NCI-H2227 treated with DMSO at 0.1 percent for 48 hours (cell line): ENCODE measurements at regions not wholly inside any gene's neighbourhood (a gene's known extent, or its start where the extent isn't known, plus 50 kb on each side); places are given as distances from the start of the nearest gene placed in this dataset.

Experiments
- DNase-seq: peaks from one replicate; lab custom pipeline; 2025; lab: John Stamatoyannopoulos, UW

GRCh38 chr18:56083523-56084287 is 495.7 kb upstream of the TCF4 start:
- DNase-seq = peak; percentile 38

DNA sequence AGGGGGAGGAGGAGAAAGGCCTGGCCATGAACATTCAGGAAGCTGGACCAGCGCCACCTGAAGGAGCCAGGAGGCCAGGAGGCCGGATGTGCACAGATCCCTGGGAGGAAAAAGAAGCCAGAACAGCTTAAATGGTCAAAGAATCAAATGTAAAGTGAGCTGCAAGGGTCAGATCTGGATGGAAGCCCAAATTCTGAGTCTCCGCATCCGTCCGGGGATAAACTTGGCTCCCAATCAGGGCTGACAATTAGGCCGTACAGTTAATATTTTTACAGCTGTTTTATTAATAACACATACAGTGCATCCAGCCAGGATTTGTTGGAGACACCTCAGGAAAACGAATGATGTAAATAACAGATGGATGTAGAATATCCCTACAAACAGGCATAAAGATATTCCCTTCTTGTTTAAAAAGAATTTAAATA is 495.1 kb upstream of the TCF4 start:
- DNase-seq = no peak

GRCh38 chr18:56076723-56077122 is 488.7 kb upstream of the TCF4 start:
- DNase-seq = no peak

- DNase-seq = no peak
Observed at GRCh38 chr18:56068701-56069100, 480.7 kb upstream of the TCF4 start.

DNA sequence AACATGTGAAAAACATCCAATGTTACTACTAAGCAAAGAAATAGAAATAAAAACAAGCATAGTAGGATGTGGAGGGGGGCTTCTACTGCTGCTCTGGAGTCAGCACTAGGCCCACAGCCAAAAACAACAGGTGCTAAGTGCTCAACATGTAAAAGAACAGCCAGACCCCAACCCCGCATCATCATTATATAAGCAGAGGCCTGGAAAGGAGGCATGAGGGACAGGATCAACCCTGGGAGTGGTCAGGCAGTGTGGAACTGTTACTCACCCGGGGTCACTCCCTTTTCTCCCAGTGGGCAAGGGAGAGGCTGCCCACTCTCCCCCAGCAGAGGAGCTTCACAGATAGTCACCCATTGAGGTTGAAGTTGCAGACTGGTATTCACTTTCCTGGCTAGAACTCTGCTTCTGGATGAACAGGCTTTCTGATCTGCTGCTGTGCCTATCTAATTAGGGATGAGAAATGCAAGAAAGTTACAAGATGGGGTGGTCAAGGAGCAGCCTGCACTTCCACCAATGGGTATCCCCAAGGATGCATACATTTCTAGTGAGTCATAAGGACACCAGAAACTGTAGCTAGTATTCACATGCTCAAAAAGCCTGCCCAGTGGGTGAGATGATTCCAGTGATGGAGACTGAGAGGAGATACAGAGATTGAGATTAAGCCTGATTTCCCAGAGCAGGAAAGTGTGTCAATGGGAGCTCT is 480.1 kb upstream of the TCF4 start:
- DNase-seq = no peak

GRCh38 chr18:56067214-56067894 is 479.4 kb upstream of the TCF4 start:
- no peak for DNase-seq

GRCh38 chr18:56066524-56067213 is 478.7 kb upstream of the TCF4 start:
- no peak for DNase-seq

DNA sequence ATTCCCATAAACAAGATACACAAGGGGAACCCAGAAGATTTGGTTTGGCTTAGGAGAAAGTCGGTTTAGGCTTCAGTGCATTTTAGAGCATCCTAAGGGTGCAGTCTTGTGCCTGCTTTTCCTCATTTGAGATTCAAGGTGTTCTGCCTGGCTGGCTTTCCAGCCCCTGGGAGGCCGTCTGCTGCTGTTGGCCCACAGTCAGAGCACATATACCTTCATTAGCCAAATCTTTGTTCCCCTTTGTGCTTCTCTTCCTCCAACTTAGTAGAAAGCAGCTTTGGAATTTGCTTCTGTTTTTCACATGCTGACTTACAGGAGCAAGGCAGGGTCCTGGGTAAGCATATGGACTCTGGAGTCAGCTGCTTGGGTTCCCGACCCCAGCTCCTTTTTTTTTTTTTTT is 477.1 kb upstream of the TCF4 start:
- DNase-seq = no peak

DNA sequence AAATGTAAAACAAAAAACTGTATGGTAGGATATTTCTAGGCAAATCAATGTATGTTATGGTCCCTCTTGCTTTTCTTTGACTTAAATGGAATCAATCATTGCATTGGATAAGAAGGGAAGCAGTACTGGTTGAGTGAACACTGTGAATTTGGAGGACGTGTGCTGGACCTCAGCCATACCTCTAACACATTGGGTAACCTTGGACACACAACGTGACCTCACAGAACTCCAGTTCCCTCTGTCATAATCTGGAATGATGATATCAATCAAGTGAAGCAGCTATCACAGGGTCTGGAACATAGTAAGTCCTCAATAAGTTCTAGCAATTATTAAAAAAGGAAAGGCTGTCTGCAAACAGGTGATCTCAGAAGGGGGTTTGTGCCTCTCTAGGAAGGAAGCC is 474.9 kb upstream of the TCF4 start:
- DNase-seq = no peak

GRCh38 chr18:56060967-56061541 is 473.1 kb upstream of the TCF4 start:
- DNase-seq = no peak

- no peak for DNase-seq
Observed at GRCh38 chr18:56052202-56052601, 464.2 kb upstream of the TCF4 start.

DNA sequence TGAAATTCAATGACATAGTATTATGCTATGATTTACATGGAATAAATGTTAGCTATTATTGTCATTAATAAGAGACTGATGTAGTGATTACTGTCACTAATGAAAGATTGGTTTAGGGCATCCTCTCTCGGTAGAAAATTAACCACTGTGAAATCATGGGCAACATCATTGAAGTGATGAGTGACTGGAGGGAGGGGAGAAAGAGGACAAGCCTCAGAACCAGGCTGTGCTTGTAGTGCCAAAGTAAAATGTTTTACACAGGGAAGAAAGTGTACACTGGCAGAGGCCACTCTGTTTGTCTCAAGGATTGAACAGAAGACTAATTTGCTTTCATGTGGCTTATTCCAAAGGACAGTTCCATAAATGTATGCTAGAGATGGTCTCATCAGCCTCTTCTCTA is 456.2 kb upstream of the TCF4 start:
- DNase-seq = no peak

- DNase-seq = no peak
Observed at GRCh38 chr18:56043641-56044061, 455.7 kb upstream of the TCF4 start.

GRCh38 chr18:56042915-56043536 is 455.0 kb upstream of the TCF4 start:
- no peak for DNase-seq

DNA sequence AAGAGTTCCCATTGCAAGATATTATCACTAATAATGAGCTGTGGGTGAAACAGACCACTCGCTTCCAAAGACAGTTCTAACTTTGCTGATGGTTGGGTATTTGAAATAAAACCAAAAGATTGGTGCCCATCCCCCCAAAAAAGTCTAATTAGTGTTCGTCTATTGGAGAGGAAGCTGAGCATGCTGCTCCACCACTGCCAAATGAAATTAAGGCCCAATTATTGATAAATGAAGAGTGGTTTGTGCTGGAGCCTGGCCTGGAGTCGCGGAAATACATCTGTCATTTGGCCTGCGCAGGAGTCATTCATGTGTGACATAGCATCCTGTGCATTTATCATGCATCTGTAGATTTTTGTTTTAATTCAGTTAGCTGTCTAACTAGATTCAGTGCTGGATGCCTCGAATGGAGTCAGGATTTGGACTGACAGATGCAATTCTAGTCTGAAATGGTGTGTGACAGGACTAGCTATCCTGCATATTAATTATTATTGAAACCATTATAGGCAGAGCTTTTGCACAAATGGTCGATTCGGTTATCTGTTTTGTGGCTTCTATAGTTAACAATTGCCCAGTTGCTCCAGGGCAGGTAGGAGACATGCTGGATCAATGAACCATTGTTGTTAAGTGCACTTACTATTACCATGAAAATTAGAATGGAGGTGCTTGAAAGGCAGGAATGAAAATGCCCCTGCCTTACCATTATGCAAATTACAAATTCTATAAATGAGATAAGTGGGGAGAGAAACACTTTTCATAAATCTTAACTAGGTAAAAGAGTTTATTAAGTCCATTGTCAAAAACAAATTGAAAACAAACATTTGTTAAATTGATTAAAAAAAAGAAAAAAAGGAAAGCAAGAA is 450.4 kb upstream of the TCF4 start:
- no peak for DNase-seq

GRCh38 chr18:56036741-56037140 is 448.7 kb upstream of the TCF4 start:
- DNase-seq = no peak

DNA sequence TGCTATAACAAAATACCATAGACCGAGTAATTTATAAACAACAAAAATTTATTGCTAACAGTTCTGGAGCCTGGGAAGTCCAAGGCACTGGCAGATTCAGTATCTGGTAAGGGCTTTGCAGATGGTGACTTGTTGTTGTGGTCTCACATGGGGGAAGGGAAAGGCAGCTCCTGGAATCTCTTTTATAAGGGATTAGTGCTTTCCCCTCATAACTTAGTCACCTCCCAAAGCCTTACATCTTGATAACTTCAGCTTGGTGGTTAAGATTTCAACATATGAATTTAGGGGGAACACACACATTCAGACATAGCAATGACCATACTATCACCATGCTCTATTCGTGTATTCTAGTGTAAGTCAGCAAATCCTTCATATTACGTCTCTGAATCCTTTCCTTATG is 447.6 kb upstream of the TCF4 start:
- no peak for DNase-seq

DNA sequence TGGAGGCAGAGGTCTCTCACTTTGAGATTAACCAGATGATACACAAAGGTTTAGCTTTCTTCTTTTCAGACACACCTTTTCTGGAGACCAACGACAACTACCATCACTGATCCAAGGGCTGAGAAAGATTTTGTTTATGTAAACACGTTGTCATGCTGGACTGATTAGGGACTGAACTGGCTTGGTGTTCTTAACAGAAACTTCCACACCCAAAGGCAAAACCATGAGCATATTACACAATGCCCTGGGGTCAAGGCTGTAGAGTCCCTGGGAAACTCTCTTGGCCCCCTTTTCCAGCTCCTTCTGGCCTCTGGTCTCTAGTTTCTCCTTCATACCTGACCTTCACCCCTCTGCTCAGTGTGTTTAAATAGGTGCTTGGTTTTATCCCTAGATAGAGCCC is 447.0 kb upstream of the TCF4 start:
- no peak for DNase-seq

GRCh38 chr18:56030060-56030459 is 442.1 kb upstream of the TCF4 start:
- DNase-seq = no peak

DNA sequence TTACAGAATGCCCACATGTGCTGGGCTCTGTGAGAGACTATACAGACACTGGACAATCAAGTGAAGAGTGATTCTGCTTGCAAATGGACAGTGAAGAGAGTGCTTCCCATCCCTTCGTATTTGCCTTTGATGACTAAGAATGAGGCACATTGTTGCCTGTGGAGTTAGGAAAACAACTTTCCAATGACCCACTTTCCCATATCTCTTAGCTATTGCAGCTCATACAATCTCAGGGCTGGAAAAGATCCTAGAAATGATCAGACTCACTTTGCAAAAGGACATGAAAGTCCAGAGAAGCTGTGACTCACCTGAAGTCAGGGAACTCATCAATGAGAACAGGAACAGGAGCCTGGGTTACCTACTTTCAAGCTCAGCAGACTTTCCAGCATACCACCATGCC is 440.5 kb upstream of the TCF4 start:
- no peak for DNase-seq

GRCh38 chr18:56026509-56026908 is 438.5 kb upstream of the TCF4 start:
- DNase-seq = no peak
